ENCODE measurements at regions not wholly inside any gene's neighbourhood (a gene's known extent, or its start where the extent isn't known, plus 50 kb on each side); places are given as distances from the start of the nearest gene placed in this dataset.

DNA sequence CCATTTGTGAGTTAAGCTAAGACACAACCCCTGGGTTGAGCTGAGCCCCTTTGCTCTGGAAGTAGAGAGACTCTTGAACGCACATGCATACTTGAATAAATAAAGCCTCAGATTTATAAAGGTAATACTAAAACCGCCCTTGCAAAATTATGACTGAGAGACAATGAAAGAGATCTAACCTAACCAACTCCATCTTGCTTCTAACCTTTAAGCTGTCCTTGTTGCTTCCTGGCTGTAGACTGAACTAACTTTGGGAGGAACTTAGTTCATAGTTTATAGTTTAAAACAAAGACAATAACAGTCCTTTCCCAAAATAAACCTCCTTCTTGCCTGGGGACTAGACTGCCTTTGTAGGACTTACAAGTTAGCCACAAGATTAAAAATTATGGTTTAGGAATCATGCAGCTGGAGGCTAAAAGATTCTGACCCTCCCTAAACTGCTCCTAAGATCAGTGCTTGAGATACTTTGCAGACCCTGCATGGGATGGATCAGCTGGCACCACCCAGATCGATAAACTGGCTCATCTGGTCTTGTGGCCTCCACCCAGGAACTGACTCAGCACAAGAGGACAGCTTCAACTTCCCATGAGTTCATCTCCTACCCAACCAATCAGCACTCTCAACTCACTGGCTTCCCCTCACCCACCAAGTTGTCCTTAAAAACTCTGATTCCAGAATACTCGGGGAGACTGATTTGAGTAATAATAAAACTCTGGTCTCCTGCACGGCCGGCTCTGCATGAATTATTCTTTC lies 240.2 kb upstream of the SLC14A2 start:
- Mint-ChIP-seq H3K27ac (no peak overlapping the region), H3K4me1 (peaks cover 22% of the 10 kb centered on the region), H3K36me3 (no peaks in the 10 kb centered on the region), H3K27me3 (ENCODE audit: low read depth in 3 of 3) (peaks cover 2 to 6% (median 5%) of the 10 kb centered on the region in 3 donors), H3K4me3 (no peak overlapping the region), H3K9me3 (peaks cover 0 to 6% (median 0%) of the 10 kb centered on the region in 7 donors)
- no peaks in the 10 kb centered on the region for H4K20me1 ChIP-seq (ENCODE audit: insufficient read depth, low read length)
- no peak overlapping the region for H2AFZ ChIP-seq (ENCODE audit: insufficient read depth, low read depth, low read length, poor library complexity, severe bottlenecking)
- no peak overlapping the region for H3K4me3 ChIP-seq (replicated peaks in 1 of 3; ENCODE audit: low read depth in 2 of 3, low read length in 3 of 3)
- H3K4me1 ChIP-seq (ENCODE audit: control insufficient read depth in 1 of 2, insufficient read depth in 2 of 2, low read length in 2 of 2): peaks cover 11 to 15% of the 10 kb centered on the region in 2 donors
- no peaks in the 10 kb centered on the region for H3K79me2 ChIP-seq (ENCODE audit: insufficient read depth, low read length)
- H3K27me3 ChIP-seq (ENCODE audit: control insufficient read depth in 2 of 2, insufficient read depth in 2 of 2, low read length in 2 of 2): no peaks in the 10 kb centered on the region
- H3K36me3 ChIP-seq (replicated peaks in 1 of 2; ENCODE audit: control insufficient read depth in 1 of 2, insufficient read depth in 2 of 2, low read length in 2 of 2): no peaks in the 10 kb centered on the region
- no peaks in the 10 kb centered on the region for H3K9me3 ChIP-seq (replicated peaks in 1 of 2; ENCODE audit: control insufficient read depth in 1 of 2, insufficient read depth in 1 of 2, low read length in 2 of 2)
- intact Hi-C loops (cut with micrococcal nuclease): no loop called here
- peak in 1 of 3 donors; percentile 10 for DNase-seq
- TF ChIP-seq, protein P1, sequence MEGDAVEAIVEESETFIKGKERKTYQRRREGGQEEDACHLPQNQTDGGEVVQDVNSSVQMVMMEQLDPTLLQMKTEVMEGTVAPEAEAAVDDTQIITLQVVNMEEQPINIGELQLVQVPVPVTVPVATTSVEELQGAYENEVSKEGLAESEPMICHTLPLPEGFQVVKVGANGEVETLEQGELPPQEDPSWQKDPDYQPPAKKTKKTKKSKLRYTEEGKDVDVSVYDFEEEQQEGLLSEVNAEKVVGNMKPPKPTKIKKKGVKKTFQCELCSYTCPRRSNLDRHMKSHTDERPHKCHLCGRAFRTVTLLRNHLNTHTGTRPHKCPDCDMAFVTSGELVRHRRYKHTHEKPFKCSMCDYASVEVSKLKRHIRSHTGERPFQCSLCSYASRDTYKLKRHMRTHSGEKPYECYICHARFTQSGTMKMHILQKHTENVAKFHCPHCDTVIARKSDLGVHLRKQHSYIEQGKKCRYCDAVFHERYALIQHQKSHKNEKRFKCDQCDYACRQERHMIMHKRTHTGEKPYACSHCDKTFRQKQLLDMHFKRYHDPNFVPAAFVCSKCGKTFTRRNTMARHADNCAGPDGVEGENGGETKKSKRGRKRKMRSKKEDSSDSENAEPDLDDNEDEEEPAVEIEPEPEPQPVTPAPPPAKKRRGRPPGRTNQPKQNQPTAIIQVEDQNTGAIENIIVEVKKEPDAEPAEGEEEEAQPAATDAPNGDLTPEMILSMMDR (IDR thresholded peaks at IDR 0.05): no peak
- H3K9ac ChIP-seq (ENCODE audit: insufficient read depth, low read length, poor library complexity, severe bottlenecking): no peak overlapping the region
- WGBS (ENCODE audit: insufficient coverage): 67% methylated on average over 3 of the region's 6 CpGs
- no peak overlapping the region for H3K4me2 ChIP-seq (replicated peaks; ENCODE audit: extremely low read depth, low read length, poor library complexity, severe bottlenecking)
- no peak overlapping the region for H3K27ac ChIP-seq (ENCODE audit: low read depth in 1 of 2, low read length in 2 of 2)

DNA sequence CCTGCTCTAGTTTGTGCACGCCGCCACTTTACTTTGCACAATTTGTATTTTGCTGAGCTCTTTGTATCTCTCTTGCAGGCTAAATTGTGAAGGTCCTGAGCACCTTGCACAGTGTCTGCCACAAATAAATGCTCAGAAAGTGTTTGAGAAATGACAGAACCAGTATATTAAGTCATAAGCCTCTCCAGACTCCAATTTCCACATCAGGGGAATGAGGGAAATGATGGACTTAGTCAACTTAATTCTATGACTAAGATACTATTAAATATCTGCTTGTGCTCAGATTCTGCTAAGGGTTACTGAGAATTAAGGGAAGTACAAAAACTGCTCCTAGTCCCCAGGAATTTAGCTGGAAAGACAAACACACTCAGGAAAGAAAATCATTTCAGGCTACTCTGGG lies 239.1 kb upstream of the SLC14A2 start:
- no peak for DNase-seq
- Histone ChIP-seq H3K4me2 (replicated peaks; ENCODE audit: extremely low read depth, low read length, poor library complexity, severe bottlenecking) (no peak overlapping the region), H2AFZ (ENCODE audit: insufficient read depth, low read depth, low read length, poor library complexity, severe bottlenecking) (no peak overlapping the region), H3K9ac (ENCODE audit: insufficient read depth, low read length, poor library complexity, severe bottlenecking) (no peak overlapping the region), H3K4me3 (replicated peaks in 1 of 3; ENCODE audit: low read depth in 2 of 3, low read length in 3 of 3) (no peak overlapping the region), H3K27me3 (ENCODE audit: control insufficient read depth in 2 of 2, insufficient read depth in 2 of 2, low read length in 2 of 2) (no peaks in the 10 kb centered on the region), H3K79me2 (ENCODE audit: insufficient read depth, low read length) (no peaks in the 10 kb centered on the region), H4K20me1 (ENCODE audit: insufficient read depth, low read length) (no peaks in the 10 kb centered on the region), H3K27ac (ENCODE audit: low read depth in 1 of 2, low read length in 2 of 2) (no peak overlapping the region), H3K4me1 (ENCODE audit: control insufficient read depth in 1 of 2, insufficient read depth in 2 of 2, low read length in 2 of 2) (peaks cover 11 to 15% of the 10 kb centered on the region in 2 donors), H3K9me3 (replicated peaks in 1 of 2; ENCODE audit: control insufficient read depth in 1 of 2, insufficient read depth in 1 of 2, low read length in 2 of 2) (no peaks in the 10 kb centered on the region), H3K36me3 (replicated peaks in 1 of 2; ENCODE audit: control insufficient read depth in 1 of 2, insufficient read depth in 2 of 2, low read length in 2 of 2) (no peaks in the 10 kb centered on the region)
- TF ChIP-seq, protein P1 (IDR thresholded peaks at IDR 0.05): no peak
- H3K4me3 Mint-ChIP-seq: no peak overlapping the region
- WGBS (ENCODE audit: insufficient coverage): 100% methylated on average over 2 of the region's 2 CpGs
- peaks cover 21% of the 10 kb centered on the region for H3K4me1 Mint-ChIP-seq
- peaks cover 0 to 6% (median 0%) of the 10 kb centered on the region in 7 donors for H3K9me3 Mint-ChIP-seq
- intact Hi-C loops (cut with micrococcal nuclease): no loop called here
- H3K27ac Mint-ChIP-seq: no peak overlapping the region
- H3K36me3 Mint-ChIP-seq: no peaks in the 10 kb centered on the region
- H3K27me3 Mint-ChIP-seq (ENCODE audit: low read depth in 3 of 3): peaks cover 0 to 5% (median 4%) of the 10 kb centered on the region in 3 donors
